ENCODE measurements at regions not wholly inside any gene's neighbourhood (a gene's known extent, or its start where the extent isn't known, plus 50 kb on each side); places are given as distances from the start of the nearest gene placed in this dataset.

DNA sequence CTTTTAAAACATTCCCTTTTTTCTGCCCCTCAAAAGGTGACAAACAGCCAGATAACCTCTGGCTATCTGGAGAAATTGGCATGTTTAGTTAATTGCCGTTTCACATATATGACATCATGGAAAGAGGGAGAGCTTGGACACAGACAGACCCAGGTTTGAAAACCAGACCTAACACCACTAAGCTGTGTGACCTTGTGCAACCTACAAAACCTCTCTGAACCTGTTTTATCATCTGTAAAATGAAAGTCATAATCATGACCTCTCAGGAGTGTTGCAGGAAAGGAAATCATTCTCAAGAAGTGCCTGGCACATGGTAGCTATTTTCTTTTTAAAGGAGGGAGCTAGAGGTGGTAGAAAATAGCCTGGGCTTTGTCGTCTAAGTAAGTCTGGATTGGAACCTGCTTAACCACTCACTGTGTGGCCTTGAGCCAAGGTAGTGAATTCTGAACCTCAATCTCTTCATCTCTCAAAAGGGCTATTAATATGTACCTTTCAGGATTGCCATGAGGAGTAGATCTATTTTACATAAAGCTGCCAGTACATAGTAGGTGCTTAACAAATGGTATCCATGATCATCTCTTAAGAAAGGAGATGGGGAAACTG is 363.5 kb downstream of the BCOR start:
- TF ChIP-seq, protein P1, sequence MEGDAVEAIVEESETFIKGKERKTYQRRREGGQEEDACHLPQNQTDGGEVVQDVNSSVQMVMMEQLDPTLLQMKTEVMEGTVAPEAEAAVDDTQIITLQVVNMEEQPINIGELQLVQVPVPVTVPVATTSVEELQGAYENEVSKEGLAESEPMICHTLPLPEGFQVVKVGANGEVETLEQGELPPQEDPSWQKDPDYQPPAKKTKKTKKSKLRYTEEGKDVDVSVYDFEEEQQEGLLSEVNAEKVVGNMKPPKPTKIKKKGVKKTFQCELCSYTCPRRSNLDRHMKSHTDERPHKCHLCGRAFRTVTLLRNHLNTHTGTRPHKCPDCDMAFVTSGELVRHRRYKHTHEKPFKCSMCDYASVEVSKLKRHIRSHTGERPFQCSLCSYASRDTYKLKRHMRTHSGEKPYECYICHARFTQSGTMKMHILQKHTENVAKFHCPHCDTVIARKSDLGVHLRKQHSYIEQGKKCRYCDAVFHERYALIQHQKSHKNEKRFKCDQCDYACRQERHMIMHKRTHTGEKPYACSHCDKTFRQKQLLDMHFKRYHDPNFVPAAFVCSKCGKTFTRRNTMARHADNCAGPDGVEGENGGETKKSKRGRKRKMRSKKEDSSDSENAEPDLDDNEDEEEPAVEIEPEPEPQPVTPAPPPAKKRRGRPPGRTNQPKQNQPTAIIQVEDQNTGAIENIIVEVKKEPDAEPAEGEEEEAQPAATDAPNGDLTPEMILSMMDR (IDR thresholded peaks at IDR 0.05; ENCODE audit: unreplicated experiment): no peak
- DNase-seq (ENCODE audit: low spot score, unreplicated experiment): no peak
- H3K27me3 Mint-ChIP-seq: no peaks in the 10 kb centered on the region
- H3K27ac Mint-ChIP-seq: no peak overlapping the region
- H3K4me3 Mint-ChIP-seq (ENCODE audit: low read depth): no peak overlapping the region
- no peaks in the 10 kb centered on the region for H3K9me3 Mint-ChIP-seq (ENCODE audit: low read depth)
- H3K36me3 Mint-ChIP-seq (ENCODE audit: insufficient read depth): no peaks in the 10 kb centered on the region
- H3K4me1 Mint-ChIP-seq (ENCODE audit: low read depth): peaks cover 24% of the 10 kb centered on the region

DNA sequence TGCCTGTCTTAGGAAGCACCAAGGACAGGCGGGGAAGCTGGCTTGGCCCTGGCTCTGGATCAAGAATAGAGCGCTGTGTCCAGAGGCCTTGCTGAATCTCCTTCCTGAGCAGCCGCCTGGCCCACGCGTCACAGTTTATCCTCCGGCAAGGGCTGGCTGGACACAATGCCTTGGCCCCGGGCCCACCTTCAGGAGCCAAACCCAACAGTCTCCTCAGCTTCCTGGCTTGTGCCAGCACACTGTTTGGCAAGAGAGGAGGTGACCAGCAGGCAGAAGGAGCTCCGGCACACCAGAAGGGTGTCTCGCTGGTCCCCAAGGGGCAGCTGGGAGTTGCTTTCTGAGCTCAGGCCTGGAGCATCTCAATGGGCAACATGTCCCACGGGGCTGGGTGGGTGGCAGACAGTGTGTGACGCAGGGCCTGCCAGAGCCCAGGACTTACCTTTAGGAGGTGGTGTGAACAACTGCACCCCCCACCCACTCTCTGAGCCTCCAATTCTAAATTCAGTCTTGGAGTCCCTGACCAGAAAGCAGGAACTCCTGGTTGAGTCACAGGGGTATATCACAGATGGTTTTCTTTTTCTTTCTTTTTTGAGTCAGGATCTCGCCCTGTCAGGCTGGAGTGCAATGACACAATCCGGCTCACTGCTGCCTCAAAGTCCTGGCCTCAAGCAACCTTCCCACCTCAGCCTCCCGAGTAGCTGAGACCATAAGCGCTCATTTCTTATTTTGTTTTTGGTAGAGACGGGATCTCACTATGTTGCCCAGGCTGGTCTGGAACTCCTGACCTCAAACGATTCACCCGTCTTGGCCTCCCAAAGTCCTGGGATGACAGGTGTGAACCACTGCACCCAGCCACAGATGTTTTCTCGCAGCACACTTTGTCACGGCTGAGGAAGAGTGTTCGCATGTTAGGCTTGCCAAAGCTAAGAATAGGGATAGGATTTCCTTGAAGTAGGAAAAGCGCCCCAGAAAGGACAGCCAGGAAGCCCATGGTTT is 361.2 kb downstream of the BCOR start:
- H3K4me1 Mint-ChIP-seq (ENCODE audit: low read depth): peaks cover 12% of the 10 kb centered on the region
- H3K4me3 Mint-ChIP-seq (ENCODE audit: low read depth): no peak overlapping the region
- no peaks in the 10 kb centered on the region for H3K9me3 Mint-ChIP-seq (ENCODE audit: low read depth)
- no peaks in the 10 kb centered on the region for H3K36me3 Mint-ChIP-seq (ENCODE audit: insufficient read depth)
- H3K27ac Mint-ChIP-seq: no peak overlapping the region
- no peaks in the 10 kb centered on the region for H3K27me3 Mint-ChIP-seq
- TF ChIP-seq, protein P1 (IDR thresholded peaks at IDR 0.05; ENCODE audit: unreplicated experiment): no peak
- DNase-seq (ENCODE audit: low spot score, unreplicated experiment): no peak

DNA sequence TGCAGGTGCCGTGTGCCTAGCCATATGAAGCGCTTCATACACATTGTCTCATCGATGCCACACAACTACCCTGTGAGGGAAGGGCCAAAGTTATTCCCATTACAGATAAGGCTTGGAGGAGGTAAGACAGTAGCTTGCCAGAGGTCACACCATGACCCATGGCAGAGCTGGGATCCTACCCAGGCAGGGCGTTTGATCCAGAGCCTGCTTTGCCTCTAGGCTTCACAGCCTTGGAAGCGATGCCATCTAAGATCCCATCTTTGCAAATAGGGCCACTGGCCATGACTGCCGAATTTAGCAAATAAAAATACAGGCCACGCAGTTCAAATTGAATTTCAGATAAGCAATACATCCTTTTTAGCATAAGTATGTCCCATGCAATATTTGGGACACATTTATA is 358.2 kb downstream of the BCOR start:
- TF ChIP-seq, protein P1 (IDR thresholded peaks at IDR 0.05; ENCODE audit: unreplicated experiment): no peak
- Mint-ChIP-seq H3K27me3 (no peaks in the 10 kb centered on the region), H3K36me3 (ENCODE audit: insufficient read depth) (no peaks in the 10 kb centered on the region), H3K4me3 (ENCODE audit: low read depth) (no peak overlapping the region), H3K4me1 (ENCODE audit: low read depth) (peaks cover 3% of the 10 kb centered on the region), H3K9me3 (ENCODE audit: low read depth) (no peaks in the 10 kb centered on the region), H3K27ac (no peak overlapping the region)
- DNase-seq (ENCODE audit: low spot score, unreplicated experiment): no peak

DNA sequence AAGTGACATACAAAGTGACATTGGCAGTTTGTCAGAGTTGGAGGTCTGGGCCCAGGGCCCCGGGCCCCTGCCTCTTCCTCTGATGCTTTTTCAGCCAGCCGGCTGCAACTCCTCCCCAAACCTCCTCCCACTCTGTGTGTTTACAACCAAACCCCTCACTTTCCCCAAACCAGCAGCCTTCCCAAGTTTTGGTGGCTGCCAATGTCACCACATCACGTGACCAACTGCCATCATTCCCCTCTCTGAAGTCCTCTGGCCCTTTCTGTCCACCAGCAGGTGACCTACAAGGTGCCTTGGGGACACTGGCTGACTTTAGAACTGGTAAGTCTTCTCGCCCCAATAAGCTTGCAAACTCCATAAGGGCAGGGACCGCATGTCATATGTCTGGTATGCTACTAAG is 357.7 kb downstream of the BCOR start:
- DNase-seq (ENCODE audit: low spot score, unreplicated experiment): no peak
- H3K9me3 Mint-ChIP-seq (ENCODE audit: low read depth): no peaks in the 10 kb centered on the region
- H3K27me3 Mint-ChIP-seq: no peaks in the 10 kb centered on the region
- TF ChIP-seq, protein P1 (IDR thresholded peaks at IDR 0.05; ENCODE audit: unreplicated experiment): no peak
- no peak overlapping the region for H3K27ac Mint-ChIP-seq
- H3K36me3 Mint-ChIP-seq (ENCODE audit: insufficient read depth): no peaks in the 10 kb centered on the region
- no peak overlapping the region for H3K4me3 Mint-ChIP-seq (ENCODE audit: low read depth)
- peaks cover 3% of the 10 kb centered on the region for H3K4me1 Mint-ChIP-seq (ENCODE audit: low read depth)

DNA sequence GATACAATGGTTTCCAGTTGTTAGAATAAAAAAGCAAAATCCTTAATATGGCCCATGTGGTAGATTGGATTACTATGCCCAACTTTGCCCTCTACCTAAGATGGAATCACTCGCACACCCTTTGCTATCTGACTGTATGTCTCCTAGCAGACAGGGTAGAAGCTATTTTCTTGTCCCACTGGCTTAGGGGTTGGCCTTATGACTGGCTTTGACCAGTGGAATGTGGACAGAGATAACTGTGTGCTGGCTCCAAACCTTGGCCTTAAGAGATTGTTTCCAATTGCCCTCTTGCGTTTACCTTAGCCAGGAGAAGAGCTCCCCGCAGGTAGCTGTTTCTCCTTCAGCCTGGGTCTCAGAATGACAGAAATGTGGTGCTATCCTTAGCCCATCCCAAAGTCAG is 355.9 kb downstream of the BCOR start:
- Mint-ChIP-seq H3K36me3 (ENCODE audit: insufficient read depth) (no peaks in the 10 kb centered on the region), H3K9me3 (ENCODE audit: low read depth) (no peaks in the 10 kb centered on the region), H3K4me3 (ENCODE audit: low read depth) (no peak overlapping the region), H3K4me1 (ENCODE audit: low read depth) (peaks cover 7% of the 10 kb centered on the region), H3K27ac (no peak overlapping the region), H3K27me3 (no peaks in the 10 kb centered on the region)
- TF ChIP-seq, protein P1 (IDR thresholded peaks at IDR 0.05; ENCODE audit: unreplicated experiment): no peak
- DNase-seq (ENCODE audit: low spot score, unreplicated experiment): no peak
